DMS79 (cell line): ENCODE measurements at regions not wholly inside any gene's neighbourhood (a gene's known extent, or its start where the extent isn't known, plus 50 kb on each side); places are given as distances from the start of the nearest gene placed in this dataset.
"Not testable (repeated sequence)": the region's sequence is repeated elsewhere in the genome, so short reads cannot be mapped to it uniquely, and the experiment has no call there.

ENCODE experiments used
- DNase-seq: peaks from one replicate; lab custom pipeline; 2025; lab: John Stamatoyannopoulos, UW

DNA sequence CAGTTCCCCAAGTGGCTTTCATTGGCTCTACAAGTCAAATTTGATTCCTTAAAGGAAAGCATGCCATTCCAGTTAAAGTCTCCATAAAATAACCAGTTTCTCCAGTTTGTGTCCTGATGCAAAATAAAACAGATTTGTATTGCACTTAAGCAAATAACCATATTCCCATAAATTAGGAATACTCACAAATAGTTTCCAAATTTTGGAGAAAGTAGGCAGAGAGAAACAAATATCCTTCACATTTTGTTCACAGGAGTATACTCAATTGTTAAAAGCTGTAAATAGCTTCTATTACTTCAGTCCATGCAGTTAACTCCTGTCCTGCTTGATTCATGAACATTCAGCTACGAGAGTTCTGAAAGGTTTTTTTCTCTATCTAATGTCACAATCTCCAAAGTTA lies 281.4 kb upstream of the RGS17 start:
- no peak for DNase-seq

GRCh38 chr6:153411070-153411648 lies 280.1 kb upstream of the RGS17 start:
- DNase-seq = no peak

- DNase-seq = no peak
Observed at GRCh38 chr6:153405931-153406330, 274.8 kb upstream of the RGS17 start.

GRCh38 chr6:153401751-153402150 lies 270.7 kb upstream of the RGS17 start:
- DNase-seq = no peak

DNA sequence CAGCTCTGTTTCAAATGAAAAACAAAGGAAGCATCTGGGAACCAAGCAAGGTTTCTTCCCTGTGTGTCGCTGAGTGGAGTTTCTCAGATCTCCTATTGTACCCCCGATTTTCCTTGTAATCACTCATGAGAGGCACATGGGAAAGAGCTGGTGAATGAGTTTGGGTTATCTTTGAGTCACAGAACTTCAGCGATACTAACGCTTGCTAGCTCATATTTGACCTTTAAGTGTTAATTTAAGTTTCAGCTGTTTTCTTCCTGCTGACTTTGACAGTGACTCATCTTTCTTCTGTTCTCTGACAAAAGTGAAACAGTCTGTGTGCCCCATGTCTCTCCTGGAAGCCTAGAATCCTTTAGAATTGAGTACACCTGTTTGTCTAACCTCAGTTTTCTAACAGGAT lies 261.1 kb upstream of the RGS17 start:
- DNase-seq = no peak

GRCh38 chr6:153373869-153374268 lies 242.8 kb upstream of the RGS17 start:
- DNase-seq = no peak

DNA sequence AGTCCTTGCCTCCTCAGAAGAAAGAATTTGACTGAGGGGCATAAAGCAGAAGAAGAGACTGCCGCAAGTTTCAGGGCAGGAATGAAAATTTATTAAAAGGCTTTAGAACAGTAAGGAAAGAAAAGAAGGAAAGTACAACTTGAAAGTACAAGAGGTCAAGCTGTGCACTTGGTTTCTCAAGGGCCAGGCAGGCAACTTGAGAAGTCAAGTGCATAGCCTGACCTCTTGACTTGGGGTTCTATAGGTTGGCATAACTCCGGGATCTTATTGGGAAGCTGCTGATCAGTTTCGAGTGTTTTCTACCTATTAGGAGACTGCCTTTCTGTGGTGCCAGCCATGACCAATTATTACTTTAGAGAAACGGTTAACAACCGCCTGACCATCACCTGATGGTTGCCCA lies 237.0 kb upstream of the RGS17 start:
- no peak for DNase-seq

- peak; percentile 3 for DNase-seq
Observed at GRCh38 chr6:153367021-153367420, 235.9 kb upstream of the RGS17 start.

- no peak for DNase-seq
Observed at GRCh38 chr6:153357391-153357790, 226.3 kb upstream of the RGS17 start.

GRCh38 chr6:153340568-153340967 lies 209.5 kb upstream of the RGS17 start:
- no peak for DNase-seq

- DNase-seq = no peak
Observed at GRCh38 chr6:153334121-153334520, 203.0 kb upstream of the RGS17 start.

DNA sequence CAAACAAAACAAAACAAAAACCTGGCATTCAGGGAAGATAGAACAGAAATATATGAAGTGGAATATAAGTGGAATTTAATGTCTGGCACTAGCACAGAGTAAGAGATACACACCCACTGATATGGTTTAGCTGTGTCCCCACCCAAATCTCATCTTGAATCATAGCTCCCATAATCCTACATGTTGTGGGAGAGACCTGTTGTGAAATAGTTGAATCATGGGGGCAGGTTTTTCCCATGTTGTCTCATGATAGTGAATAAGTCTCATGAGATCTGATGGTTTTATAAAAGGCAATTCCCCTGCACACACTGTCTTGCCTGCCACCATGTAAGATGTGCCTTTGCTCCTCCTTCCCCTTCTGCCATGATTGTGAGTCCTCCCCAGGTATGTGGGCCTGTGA lies 200.1 kb upstream of the RGS17 start:
- DNase-seq = not testable (repeated sequence)

DNA sequence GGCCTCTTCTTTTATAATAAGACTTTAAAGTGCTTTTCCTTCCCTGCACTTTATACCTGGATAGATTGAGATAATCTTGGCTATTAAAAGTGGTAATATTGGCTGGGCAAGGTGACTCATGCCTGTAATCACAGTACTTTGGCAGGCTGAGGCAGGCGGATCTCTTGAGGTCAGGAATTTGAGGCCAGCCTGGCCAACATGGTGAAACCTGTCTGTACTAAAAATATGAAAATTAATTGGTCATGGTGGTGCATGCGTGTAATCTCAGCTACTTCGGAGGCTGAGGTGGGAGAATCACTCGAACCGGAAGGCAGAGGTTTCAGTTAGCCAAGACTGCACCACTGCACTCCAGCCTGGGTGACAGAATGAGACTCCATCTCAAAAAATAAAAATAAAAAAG lies 197.1 kb upstream of the RGS17 start:
- no peak for DNase-seq

DNA sequence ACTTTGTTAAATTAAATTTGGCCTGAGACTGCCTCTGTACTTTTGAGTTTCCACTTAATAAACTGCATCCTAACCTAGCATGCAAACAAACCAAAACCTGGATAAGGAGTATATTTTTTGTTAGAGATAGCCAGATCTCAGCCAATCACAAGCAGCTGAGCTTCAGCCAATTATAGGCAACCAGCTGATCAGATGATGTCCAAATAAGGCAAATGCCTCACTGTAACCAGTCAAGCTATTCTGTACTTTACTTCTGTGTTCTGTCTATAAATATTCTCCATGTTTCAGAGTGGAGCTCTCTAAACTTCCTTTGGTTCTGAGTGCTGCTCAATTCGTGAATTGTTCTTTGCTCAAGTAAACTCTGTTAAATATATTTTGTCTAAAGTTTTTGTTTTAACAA lies 194.6 kb upstream of the RGS17 start:
- DNase-seq = no peak

DNA sequence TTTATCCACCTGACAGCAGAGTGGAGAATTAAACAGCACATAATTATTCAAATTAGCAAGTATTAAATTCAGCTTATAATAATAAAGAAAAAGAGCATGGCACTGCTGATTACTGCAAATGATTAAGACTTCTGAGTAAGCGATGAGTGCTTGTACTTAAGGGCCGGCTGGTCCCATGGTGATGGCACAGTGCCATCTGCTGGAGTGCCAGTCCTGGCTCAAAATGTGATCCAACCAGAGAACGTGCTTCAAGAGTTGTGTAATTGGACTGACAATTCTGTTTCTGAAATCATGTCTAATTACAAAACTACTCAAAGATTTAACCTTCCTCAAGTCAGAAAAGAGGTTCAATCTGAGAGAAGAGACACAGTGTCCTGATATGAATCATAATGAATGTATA lies 181.6 kb upstream of the RGS17 start:
- peak; percentile 53 for DNase-seq

GRCh38 chr6:153309651-153310050 lies 178.6 kb upstream of the RGS17 start:
- DNase-seq = no peak

DNA sequence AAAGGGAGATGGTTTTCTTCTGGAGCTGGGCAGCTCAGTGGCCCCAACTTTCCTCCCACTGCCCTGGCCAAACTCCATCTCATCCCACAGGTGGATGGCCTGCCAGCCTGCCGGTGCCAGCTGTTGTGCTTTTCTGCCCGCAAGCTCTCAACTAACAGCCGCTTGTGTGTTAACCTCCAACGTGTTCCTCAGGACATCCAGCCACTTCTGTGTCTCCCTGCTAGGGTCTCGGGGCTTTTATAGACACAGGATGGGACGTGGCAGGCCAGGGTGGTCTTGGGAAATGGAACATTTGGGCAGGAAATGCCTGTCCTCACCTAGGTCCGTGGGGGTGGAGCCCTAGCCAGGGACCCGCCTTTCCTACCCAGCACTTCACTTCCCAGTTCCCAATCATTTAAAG lies 171.1 kb upstream of the RGS17 start:
- no peak for DNase-seq

GRCh38 chr6:153301602-153302001 lies 170.5 kb upstream of the RGS17 start:
- no peak for DNase-seq

- DNase-seq = not testable (repeated sequence)
Observed at GRCh38 chr6:153282456-153282855, 151.4 kb upstream of the RGS17 start.

- no peak for DNase-seq
Observed at GRCh38 chr6:153275997-153276396, 144.9 kb upstream of the RGS17 start.

GRCh38 chr6:153272201-153272980 lies 141.3 kb upstream of the RGS17 start:
- no peak for DNase-seq

- no peak for DNase-seq
Observed at GRCh38 chr6:153263489-153263888, 132.4 kb upstream of the RGS17 start.

DNA sequence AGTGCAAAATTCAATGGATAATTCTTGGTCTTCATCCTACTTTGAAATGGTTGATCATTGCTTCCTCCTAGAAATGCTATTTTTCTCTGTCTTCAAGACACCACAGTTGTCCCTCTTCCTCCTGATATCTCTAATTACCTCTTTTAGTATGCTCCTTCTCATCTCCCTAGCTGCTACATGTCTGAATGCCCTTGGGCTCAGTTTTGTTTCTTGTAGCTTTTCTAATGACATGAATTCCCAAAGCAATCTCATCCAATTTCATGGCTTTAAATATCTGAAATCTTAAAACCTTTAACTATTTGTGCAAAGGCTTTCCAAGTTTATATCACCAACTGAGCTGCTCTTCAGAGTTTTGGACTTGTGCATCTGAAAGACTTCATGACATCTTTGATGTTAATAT lies 120.2 kb upstream of the RGS17 start:
- DNase-seq = no peak

DNA sequence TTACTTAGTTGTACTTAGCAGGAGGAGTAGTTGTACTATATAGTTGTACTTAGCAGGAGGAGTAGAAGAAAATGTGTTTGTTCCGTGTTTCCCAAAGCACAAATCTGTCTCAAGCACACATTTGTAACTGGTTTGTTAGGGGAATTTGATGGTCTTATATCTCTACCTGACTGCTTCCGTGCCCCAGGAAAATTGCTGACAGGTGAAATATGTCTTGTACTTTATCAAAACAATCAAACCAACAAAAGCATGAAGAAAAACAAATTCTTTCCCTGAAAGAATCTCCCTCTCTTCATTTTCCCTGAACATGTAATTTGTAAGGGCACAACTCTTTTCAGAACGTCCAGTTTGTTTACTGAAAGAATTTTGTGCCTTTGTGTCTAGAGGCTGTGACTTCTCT lies 106.6 kb upstream of the RGS17 start:
- DNase-seq = no peak
